ENCODE measurements at regions not wholly inside any gene's neighbourhood (a gene's known extent, or its start where the extent isn't known, plus 50 kb on each side); places are given as distances from the start of the nearest gene placed in this dataset.

DNA sequence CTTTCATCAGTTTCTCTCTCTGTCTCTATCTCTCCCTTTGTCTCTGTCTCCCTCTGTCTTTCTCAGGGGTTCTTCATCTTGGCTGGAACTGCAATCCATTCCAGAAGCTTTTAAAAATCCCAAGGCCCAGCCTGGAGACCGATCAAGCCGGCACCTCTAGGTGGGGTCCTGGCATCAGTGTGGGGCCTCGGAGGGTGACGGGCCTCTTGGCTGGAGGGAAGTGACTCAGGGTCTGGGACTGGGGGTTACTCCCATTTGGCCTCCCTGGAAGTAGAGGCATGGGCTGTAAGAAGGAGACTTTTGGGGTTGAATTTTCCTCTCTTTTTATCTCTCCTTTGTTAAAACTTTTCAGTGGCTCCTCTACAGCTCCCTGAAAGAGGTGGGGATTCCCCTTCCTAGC is 52.8 kb upstream of the OTOF start:
- Histone ChIP-seq H3K36me3 (ENCODE audit: control insufficient read depth, insufficient read depth, low read length) (no peaks in the 10 kb centered on the region), H3K4me1 (ENCODE audit: control insufficient read depth, insufficient read depth, low read length) (peaks cover 26% of the 10 kb centered on the region), H3K4me3 (ENCODE audit: low read depth, low read length) (no peak overlapping the region), H3K27me3 (ENCODE audit: control insufficient read depth, insufficient read depth, low read length) (no peaks in the 10 kb centered on the region), H3K27ac (ENCODE audit: low read depth, low read length) (no peak overlapping the region), H3K9me3 (ENCODE audit: control insufficient read depth, insufficient read depth, low read length) (no peaks in the 10 kb centered on the region)
- DNase-seq (ENCODE audit: low read depth in 4 of 6, low spot score in 6 of 6): no peak
- whole genome bisulfite sequencing (ENCODE audit: insufficient coverage): 61% methylated on average over 4 of the region's 4 CpGs

- Histone ChIP-seq H3K4me3 (ENCODE audit: low read depth, low read length) (no peak overlapping the region), H3K9me3 (ENCODE audit: control insufficient read depth, insufficient read depth, low read length) (no peaks in the 10 kb centered on the region), H3K27ac (ENCODE audit: low read depth, low read length) (no peak overlapping the region), H3K4me1 (ENCODE audit: control insufficient read depth, insufficient read depth, low read length) (peaks cover 26% of the 10 kb centered on the region), H3K27me3 (ENCODE audit: control insufficient read depth, insufficient read depth, low read length) (no peaks in the 10 kb centered on the region), H3K36me3 (ENCODE audit: control insufficient read depth, insufficient read depth, low read length) (no peaks in the 10 kb centered on the region)
- 85% methylated on average over 10 of the region's 10 CpGs for WGBS (ENCODE audit: insufficient coverage)
- DNase-seq (ENCODE audit: low read depth in 4 of 6, low spot score in 6 of 6): no peak
These were observed 52.3 kb upstream of the OTOF start for GRCh38 chr2:26530240-26530540.

GRCh38 chr2:26529406-26530239 is 51.7 kb upstream of the OTOF start:
- WGBS (ENCODE audit: insufficient coverage): 44% methylated on average over 19 of the region's 20 CpGs
- Histone ChIP-seq H3K4me3 (ENCODE audit: low read depth, low read length) (no peak overlapping the region), H3K27ac (ENCODE audit: low read depth, low read length) (no peak overlapping the region), H3K4me1 (ENCODE audit: control insufficient read depth, insufficient read depth, low read length) (peaks cover 26% of the 10 kb centered on the region), H3K9me3 (ENCODE audit: control insufficient read depth, insufficient read depth, low read length) (no peaks in the 10 kb centered on the region), H3K36me3 (ENCODE audit: control insufficient read depth, insufficient read depth, low read length) (no peaks in the 10 kb centered on the region), H3K27me3 (ENCODE audit: control insufficient read depth, insufficient read depth, low read length) (no peaks in the 10 kb centered on the region)
- DNase-seq (ENCODE audit: low read depth in 4 of 6, low spot score in 6 of 6): peak in 4 of 6 donors; percentile 27 to 92 (median 44)

DNA sequence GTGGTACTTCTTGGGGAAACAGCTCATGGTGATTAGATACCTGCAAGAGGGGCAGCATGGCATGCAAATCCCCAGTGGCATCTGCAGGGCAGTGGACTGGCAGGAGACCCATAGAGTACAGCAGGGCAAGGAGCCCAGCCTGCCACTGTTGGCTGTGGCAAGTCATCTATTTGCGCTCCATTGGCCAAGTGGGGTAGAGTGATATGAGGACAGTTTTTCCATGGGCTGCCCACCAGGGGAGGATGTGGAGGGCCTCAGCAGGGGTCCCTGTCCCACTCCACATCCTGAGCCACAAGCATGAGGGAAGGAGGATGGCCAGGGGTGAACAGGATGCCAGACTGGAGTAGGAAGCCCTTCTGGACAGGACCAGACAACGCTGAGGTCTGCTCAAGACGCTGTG is 50.9 kb upstream of the OTOF start:
- WGBS (ENCODE audit: insufficient coverage): no CpG with 5 or more reads among the region's 3 CpGs
- Histone ChIP-seq H3K27ac (ENCODE audit: low read depth, low read length) (no peak overlapping the region), H3K9me3 (ENCODE audit: control insufficient read depth, insufficient read depth, low read length) (no peaks in the 10 kb centered on the region), H3K36me3 (ENCODE audit: control insufficient read depth, insufficient read depth, low read length) (no peaks in the 10 kb centered on the region), H3K27me3 (ENCODE audit: control insufficient read depth, insufficient read depth, low read length) (no peaks in the 10 kb centered on the region), H3K4me1 (ENCODE audit: control insufficient read depth, insufficient read depth, low read length) (peaks cover 26% of the 10 kb centered on the region), H3K4me3 (ENCODE audit: low read depth, low read length) (no peak overlapping the region)
- DNase-seq (ENCODE audit: low read depth in 4 of 6, low spot score in 6 of 6): no peak

- no peak overlapping the region for H3K27ac ChIP-seq (ENCODE audit: low read depth, low read length)
- 89% methylated on average over 5 of the region's 11 CpGs for WGBS (ENCODE audit: insufficient coverage)
- peaks cover 26% of the 10 kb centered on the region for H3K4me1 ChIP-seq (ENCODE audit: control insufficient read depth, insufficient read depth, low read length)
- no peak overlapping the region for H3K4me3 ChIP-seq (ENCODE audit: low read depth, low read length)
- no peaks in the 10 kb centered on the region for H3K27me3 ChIP-seq (ENCODE audit: control insufficient read depth, insufficient read depth, low read length)
- H3K36me3 ChIP-seq (ENCODE audit: control insufficient read depth, insufficient read depth, low read length): no peaks in the 10 kb centered on the region
- no peaks in the 10 kb centered on the region for H3K9me3 ChIP-seq (ENCODE audit: control insufficient read depth, insufficient read depth, low read length)
- no peak for DNase-seq (ENCODE audit: low read depth in 4 of 6, low spot score in 6 of 6)
These were observed 50.0 kb upstream of the OTOF start for GRCh38 chr2:26527726-26528585.
